GM19395 (cell line): ENCODE measurements at regions not wholly inside any gene's neighbourhood (a gene's known extent, or its start where the extent isn't known, plus 50 kb on each side); places are given as distances from the start of the nearest gene placed in this dataset.

Source experiments
- ATAC-seq: cut with Tn5 transposase; IDR thresholded peaks from one replicate; pipeline ENCODE4 v1.9.1; 2021; ENCODE audit warnings: mild to moderate bottlenecking, moderate library complexity; ENCODE audit not compliant: unreplicated experiment

DNA sequence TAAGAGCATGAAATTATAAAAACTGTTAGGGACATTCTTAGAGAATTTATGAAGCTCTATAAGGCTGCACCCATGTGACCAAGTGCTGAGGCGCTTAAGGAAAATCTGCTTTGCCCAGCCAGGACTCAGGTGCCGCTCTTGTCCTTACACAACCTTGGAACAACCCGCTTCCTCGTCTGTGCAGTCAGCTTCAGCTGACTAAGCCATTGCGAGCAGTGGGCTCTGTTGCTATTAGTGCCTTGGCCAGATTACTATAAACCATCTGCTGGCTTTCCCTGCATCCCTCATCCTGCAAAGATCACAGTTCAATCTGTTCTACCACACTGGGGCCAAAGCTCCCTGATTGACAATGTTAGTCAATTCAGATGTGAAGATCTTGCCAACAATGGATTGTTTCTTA lies 89.1 kb upstream of the E2F3 start:
- ATAC-seq, result no peak

DNA sequence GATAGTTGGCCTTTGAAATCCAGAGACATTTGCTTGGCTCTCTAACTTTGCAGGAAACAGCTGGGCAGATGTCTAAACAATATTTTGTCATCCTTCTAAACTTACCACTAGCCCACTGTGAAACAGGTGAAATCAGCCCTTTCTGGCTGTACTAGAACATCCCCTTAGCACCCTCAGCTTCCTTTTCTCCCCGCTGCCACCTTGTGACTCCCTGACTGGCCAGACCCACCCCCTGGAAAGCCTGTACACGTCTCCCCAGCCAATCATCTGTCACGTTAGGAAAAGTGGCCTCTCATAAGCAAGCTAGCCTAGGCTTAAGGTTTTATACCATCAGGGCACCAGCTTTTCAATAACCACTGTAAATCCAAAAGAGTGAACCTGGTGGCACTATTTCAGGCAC lies 88.6 kb upstream of the E2F3 start:
- ATAC-seq, result no peak

DNA sequence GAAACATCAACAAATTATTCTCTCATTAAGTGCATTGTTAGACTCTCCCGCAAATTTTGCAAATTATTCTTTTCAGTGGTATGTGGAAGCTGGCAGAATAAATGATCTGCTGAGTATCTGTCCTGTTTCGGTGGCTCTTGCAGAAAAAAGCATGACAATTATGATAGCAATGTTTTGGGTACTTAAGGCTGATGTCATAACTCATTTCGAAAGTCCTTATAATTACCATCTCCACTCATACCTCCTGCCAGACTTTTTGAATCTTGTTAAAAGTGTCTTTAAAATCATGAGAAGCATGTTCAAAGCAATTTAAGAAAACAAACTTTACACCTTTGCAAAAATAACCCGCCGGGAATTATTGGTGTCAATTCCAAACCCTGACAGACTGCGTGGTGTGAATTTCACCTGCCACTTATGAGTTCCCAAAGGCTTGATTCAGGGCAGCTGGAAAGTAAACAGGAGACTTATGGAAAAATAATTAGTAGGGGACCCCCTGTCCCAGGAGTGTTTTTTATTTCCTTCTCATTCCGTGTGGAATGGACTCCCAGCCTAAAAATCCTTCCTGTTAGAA lies 87.6 kb upstream of the E2F3 start:
- no peak for ATAC-seq

DNA sequence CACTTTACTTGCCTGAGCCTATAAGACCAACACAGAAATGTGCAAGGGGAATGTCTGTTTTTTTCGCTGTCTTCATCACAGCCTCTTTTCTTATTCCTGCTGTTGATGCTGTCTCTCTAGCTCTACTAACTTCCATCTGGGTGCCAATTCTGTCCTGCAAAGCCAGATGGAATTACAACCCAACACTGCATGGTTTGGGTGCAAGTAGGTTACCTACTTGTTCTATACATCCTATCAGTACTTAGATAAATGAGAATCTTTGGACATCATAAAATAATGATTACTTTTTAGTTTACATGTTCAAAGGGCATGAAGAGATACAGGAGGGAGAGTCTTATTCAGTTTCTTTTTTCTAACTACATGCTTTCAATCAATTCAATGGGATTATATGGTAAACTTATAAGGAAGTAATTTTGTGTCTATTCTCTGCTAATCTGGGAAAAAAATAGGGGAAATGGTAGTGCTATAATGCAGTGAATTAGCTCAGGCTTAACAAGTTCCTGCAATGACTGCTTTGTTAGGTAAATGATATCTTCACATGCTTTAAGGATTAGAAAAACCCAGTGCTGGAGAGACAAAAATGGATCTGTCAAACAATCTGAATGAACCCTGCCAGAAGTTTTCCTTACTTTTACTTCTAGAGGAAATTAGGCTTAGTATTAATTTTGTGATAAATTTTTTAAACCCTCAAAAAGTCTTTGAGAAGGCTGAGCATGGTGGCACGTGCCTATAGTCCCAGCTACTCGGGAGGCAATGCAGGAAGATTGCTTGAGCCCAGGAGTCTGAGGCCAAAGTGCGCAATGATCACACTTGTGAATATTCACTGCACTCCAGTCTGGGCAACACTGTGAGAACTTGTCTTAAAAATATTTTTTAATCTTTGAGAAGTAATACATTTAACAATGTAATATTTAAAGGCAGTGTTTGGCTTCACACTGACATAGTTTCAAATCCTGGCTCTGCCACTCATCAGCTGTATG lies 86.5 kb upstream of the E2F3 start:
- ATAC-seq, result no peak

DNA sequence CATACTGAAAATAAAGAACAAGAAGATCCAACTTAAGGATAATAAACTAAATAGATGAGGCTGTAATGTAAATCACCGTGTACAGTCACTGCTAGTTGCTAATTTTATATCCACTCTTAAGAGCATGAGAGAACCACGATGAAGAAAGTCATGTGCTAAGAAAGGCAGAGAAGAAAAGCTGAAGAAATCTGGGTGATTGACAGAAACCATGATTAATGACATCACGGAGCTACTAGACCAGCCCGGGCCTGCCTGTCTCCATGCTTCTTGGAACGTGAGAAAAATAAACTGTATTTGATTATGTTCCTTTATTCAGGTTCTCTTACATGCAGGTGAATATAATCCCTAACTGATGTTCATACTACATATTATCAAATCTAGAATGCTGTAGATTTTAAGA lies 84.2 kb upstream of the E2F3 start:
- ATAC-seq, result no peak

DNA sequence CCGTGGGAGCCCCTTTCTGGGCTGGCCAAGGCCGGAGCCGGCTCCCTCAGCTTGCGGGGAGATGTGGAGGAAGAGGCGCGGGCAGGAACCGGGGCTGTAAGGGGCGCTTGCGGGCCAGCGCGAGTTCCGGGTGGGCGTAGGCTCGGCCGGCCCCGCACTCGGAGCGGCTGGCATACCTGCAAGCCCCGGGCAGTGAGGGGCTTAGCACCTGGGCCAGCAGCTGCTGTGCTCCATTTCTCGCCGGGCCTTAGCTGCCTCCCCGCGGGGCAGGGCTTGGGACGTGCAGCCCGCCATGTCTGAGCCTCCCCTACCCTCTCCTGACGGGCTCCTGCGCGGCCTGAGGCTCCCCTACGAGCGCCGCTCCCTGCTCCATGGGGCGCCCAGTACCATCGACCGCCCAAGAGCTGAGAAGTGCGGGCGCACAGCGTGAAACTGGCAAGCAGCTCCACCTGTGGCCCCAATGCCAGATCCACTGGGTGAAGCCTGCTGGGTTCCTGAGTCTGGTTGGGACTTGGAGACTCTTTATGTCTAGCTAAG lies 82.8 kb upstream of the E2F3 start:
- no peak for ATAC-seq

DNA sequence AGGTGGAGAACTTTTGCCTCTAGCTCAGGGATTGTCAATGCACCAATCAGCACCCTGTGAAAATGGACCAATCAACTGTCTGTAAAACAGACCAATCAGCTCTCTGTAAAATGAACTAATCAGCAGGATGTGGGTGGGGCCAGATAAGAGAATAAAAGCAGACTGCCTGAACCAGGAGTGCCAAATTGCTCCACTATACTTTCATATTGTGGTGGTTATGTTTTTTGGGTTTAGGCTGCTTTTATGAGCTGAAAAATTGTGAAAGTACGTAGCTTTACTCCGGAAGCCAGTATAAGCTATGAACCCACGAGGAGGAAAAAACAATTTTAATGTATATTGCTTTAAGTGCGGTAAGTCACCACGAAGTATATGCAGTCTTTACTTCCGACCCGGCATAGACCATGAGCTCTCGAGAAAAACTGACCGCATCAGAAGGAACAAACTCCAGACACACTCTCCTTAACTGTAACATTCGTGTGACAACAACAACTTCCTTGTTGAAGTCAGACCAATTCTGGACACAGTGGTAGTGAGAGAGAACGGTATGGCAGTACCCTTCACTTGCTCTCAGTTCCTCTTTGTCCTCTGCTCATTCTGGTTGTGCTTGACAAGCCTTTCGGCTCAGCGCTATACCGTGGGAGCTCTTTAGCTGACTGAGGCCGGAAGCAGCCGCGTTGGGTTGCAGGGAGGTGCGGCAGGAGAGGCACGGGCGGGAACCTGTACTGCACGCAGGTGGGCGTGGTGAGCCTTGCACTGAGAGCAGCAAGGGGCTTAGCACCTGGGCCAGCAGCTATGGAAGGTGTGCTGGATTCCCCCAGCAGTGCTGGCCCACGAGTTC lies 81.9 kb upstream of the E2F3 start:
- peak; percentile 100 for ATAC-seq

DNA sequence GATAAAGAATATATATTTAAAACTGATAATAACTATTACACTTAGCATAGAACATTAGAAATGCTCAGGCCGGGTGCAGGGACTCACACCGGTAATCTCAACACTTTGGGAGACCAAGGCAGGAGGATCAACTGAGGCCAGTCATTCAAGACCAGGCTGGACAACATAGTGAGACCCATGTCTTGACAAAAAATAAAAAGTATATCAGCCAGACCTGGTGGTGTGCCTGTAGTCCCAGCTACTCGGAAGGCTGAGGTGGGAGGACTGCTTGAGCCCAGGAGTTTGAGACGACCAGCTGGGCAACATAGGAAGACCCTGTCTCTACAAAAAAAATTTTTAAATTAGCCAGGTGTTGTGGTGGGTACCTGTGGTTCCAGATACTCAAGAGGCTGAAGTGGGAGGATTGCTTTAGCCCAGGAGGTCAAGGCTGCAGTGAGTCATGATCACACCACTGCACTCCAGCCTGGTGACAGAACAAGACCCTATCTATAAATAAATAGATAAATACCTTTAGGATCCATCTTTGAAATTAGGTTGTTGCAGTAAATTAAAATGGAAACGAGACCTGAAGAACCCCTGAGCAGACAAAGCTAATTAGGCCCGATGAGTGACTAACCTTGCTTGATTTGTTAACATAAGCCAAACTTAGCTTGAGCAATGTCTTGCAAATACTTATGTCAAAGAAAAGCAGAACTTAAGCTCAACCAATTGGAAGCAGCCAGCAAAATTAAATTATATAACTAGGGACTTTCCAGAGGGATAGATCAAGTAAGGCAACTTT lies 75.8 kb upstream of the E2F3 start:
- no peak for ATAC-seq

DNA sequence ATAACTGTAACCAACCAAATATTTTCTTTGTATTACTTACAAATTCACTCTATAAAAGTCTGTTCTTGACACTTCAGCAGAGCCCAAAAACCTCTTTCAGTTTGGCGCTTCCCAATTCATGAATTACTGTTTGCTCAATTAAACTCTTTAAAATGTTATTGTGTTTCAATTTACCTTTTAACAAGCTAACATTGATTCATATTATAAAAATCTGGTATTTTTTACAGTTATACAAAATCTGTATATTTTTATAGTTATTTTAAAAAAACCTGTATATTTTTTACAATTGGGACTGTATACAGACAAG lies 75.3 kb upstream of the E2F3 start:
- ATAC-seq, result no peak

DNA sequence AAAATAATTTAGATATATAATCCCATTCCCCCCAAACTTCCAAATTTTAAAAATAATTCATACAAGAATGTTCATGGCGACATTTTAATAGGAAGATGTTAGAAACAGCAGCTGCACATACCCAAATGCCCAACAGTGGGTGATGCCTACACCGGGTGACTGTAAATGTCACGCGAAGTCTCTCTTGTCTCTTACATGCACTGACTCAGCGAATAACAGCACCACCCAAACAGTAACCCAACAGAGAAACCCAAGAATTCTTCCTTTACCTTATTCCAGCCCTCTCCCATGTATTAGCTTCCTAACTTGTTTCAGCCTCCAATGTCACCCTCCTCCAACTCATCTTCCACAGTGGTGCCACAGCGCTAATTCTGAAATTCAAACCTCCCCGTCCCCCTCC lies 74.5 kb upstream of the E2F3 start:
- no peak for ATAC-seq

DNA sequence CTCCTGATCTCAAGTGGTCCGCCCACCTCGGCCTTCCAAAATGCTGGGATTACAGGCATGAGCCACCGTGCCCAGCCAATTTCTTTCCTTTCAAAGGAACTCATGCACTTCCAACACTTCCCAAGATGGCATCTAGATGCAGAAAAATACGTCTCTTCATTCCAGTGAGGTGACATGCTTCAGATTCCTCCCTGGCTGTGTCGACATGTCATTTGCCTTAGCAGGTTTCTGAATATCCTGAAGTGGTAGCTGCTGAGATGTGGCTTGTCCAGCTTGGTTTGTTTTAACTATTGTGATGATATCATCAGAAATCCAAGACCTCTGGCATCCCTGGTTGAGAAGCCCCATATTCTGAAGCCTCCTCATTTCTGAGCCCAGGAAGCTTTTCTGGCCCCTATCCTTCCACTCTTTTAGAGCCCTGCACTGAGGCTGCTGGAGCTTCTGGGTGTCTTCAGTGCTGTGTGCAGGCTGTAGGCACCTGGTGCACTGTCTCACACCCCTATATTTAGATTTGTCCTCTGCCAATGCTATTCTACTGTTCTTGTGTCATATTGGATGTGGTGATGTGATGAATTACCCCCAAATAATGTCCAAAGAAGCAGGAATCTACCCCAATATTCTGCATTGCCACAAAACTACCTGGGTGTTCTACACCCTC lies 73.3 kb upstream of the E2F3 start:
- no peak for ATAC-seq

DNA sequence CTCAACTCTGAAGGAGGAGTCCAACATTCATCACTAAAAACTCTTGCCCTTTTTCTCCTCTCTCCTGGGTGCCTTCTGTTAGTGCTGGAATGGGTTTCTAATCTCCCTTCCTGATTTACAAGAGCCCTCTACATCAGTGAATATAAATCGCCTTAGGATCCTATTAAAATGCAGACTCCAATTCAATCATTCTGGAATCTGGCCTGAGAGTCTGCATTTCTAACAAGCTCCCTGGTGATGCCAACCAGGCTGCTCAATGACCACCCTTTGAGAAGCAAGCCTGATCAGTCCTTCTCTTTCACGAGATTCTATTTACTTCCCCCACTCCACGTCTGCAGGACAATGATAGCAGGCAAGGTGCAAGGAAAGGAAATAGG lies 72.8 kb upstream of the E2F3 start:
- no peak for ATAC-seq

DNA sequence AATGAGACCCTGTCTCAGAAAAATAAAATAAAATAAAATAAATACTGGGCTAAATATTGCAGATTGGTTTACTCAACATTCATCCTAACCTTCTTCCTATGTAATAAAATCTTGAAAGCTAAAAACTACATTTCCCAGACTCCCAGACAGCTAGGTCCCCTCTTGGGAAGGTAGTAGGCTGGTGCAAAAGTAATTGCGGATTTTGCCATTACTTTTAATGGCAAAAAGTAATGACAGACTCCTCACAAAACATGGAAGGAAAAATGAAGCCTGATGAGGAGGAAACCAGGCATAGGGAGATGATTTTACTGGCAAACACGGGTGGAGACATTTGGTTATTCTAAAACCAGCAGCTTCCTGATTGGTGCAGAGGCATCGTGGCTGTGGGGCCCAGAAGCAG lies 70.6 kb upstream of the E2F3 start:
- no peak for ATAC-seq

DNA sequence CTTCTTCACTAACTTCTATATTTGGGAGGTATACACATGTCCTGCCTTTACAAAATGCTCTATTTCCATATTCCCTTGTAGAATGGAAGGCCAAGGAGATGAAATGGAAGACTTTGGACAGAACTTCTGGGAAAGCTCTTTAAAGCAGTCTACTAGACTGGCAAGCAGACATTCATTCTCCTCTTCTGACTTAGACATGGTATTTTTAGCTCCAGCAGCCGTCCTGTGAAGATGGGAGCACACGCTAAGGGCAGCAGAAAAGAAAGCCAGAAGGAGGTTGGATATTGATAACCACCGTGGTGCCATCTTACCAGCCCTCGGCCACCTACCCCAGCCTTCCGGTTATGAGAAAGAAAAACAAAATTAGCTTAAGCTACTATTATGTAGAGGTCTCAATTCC lies 70.1 kb upstream of the E2F3 start:
- ATAC-seq, result no peak

DNA sequence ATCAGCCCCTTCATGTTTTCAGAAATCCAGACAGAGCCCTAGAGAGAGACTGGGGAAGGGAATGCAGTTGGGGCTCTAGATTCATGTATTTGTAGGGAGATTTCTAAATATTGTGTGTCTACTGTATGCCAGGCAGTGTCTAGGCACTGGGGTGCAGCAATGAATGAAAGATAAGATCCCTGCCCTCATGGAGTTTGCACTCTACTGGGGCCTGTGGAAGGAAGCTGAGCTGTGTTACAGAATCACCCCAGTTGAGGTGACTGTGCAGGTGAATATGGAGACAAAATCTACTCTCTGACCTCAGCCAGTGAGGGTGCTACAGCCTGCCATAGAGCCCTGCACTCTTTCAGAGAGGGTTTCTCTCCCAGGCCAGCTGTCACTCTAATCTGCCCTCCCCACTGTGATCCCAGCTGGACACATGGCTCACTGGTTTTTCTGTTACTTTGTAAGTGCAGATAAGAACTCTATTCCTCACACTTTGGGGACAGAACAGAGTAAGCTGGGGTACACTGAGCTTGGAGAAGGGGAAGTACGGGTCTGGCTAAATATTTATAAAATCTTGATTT lies 69.2 kb upstream of the E2F3 start:
- ATAC-seq, result no peak

DNA sequence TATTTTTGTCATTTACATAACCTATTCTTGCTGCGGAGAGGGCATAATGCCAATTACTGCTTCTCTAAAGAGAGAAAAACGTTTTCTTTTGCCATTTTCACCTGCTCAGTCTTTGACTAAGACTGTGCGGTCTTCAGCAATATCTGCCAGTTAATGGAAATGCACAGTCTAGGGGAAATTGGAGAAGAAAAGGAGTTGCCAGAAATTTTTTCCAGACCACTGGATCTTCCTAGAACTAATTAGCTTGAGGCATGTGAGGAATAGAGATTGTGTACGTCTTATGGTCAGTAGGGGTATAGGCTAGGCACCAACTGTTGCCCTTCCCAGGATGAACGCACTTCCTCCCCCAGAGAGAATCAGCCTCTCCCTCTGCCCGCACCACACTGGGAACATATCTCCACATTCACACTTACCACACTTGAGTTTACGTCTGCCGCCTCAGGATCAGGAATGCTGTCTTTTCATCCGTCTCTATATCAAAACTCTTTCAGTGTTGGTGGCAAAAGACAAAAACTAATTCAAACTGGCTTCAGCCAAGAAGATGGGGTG lies 67.9 kb upstream of the E2F3 start:
- no peak for ATAC-seq

DNA sequence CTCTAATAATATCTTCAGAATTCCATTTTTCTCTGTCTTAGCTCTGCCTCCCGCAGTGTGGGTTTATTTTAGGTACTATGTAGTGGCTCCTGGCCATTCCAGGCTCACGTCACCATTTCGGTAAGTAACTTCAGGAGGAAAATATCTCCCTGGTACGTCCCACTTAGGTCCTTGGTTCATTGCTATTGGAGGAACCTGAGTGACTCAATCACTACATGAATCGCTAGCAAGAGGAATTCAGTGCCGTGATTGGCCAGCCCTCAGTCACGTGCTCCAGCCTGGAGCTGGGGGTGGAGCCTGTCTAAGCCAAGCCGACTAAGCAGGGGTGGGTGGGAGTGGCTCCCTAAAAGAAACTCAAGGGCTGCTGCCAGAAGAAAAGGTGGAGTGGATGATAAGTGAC lies 67.3 kb upstream of the E2F3 start:
- no peak for ATAC-seq

DNA sequence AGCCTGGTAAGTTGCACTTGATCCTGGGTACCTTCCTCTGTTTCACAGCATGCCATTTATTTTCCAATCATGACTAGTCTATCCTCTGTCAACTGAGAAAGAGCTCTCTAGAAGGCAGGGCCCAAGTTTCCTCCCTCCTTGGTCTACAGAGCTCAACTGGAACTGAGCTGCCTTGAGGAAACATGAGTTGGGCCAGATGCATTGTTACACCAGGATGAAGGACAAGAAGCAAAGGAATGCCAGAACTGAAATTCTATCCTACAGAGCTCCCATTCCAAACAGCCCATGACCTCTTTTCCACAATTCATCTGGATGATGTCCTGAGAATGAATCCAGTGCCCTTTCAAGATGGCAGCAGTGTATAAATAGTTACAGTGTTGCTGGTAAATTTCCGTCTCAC lies 66.7 kb upstream of the E2F3 start:
- ATAC-seq, result no peak

DNA sequence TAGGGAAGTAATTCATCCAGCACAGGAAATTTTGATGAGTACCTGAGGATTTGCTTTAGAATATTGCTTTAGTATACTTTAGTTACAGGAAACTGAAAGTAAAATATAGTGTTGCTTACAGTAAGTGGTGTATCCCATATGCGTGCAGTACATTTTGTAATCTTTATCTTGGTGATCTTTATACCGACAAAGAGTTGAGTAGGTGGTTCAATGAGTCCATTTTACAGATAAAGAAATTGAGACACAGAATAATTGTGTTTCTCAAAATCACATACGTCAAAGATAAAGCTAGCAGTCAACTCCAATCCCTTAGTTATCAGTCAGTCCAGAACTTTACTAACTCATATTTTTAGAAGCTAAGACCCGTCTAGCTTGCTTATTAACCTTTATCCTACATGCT lies 65.8 kb upstream of the E2F3 start:
- ATAC-seq, result no peak

DNA sequence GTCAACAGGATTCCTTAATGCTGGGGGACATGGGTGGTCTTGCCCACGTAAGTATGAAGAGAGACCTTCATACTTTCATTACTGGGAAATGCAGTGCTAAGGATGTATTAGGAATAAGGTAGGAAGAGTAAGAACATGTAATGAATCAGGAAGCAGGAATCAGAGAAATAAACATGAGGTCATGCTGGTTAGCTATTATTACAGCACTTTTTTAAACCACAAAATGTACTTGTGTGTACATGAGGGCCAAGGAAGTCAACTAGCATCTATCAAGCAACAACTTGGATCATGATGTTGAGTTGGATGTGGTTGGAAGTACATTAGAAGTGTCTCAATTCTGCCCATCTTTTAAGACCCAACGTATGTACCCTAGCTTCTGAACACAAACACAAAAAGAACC lies 63.5 kb upstream of the E2F3 start:
- no peak for ATAC-seq
